ENCODE measurements at regions not wholly inside any gene's neighbourhood (a gene's known extent, or its start where the extent isn't known, plus 50 kb on each side); places are given as distances from the start of the nearest gene placed in this dataset.

GRCh38 chr6:155959898-155960495, 504.4 kb upstream of the NOX3 start:
- no peak for TF ChIP-seq CTCF (IDR thresholded peaks at IDR 0.05; ENCODE audit: insufficient read depth, low read length, poor library complexity, severe bottlenecking)
- no peak for DNase-seq (ENCODE audit: low read depth)
- Histone ChIP-seq H3K27me3 (ENCODE audit: control insufficient read depth, insufficient read depth, low read length) (no peaks in the 10 kb centered on the region), H3K4me3 (ENCODE audit: low read depth, low read length) (no peak overlapping the region), H3K36me3 (ENCODE audit: control insufficient read depth, insufficient read depth, low read length) (no peaks in the 10 kb centered on the region)

DNA sequence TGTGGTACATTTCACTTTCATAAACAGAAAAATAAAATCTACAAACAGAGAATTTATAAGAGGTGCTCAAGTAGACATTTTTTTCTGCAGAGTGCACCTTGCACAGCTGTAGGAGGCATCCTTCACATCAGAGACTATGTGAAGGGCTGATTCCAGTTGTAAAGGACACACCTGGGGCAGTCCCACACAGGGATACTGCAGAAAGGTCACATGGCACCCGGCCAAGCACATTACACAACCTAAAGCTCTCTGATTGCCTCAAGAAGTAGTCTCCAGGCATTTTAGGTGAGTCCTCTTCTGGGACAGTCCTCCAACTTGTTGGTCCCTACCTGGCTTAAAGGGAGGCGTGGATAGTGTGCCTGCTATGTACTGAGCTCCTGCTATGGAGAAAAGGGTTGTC, 502.9 kb upstream of the NOX3 start:
- DNase-seq (ENCODE audit: low read depth): no peak
- Histone ChIP-seq H3K27me3 (ENCODE audit: control insufficient read depth, insufficient read depth, low read length) (no peaks in the 10 kb centered on the region), H3K36me3 (ENCODE audit: control insufficient read depth, insufficient read depth, low read length) (no peaks in the 10 kb centered on the region), H3K4me3 (ENCODE audit: low read depth, low read length) (no peak overlapping the region)
- TF ChIP-seq CTCF (IDR thresholded peaks at IDR 0.05; ENCODE audit: insufficient read depth, low read length, poor library complexity, severe bottlenecking): no peak

GRCh38 chr6:155955038-155955437, 499.4 kb upstream of the NOX3 start:
- Histone ChIP-seq H3K36me3 (ENCODE audit: control insufficient read depth, insufficient read depth, low read length) (no peaks in the 10 kb centered on the region), H3K27me3 (ENCODE audit: control insufficient read depth, insufficient read depth, low read length) (no peaks in the 10 kb centered on the region), H3K4me3 (ENCODE audit: low read depth, low read length) (no peak overlapping the region)
- no peak for DNase-seq (ENCODE audit: low read depth)
- TF ChIP-seq CTCF (IDR thresholded peaks at IDR 0.05; ENCODE audit: insufficient read depth, low read length, poor library complexity, severe bottlenecking): no peak

DNA sequence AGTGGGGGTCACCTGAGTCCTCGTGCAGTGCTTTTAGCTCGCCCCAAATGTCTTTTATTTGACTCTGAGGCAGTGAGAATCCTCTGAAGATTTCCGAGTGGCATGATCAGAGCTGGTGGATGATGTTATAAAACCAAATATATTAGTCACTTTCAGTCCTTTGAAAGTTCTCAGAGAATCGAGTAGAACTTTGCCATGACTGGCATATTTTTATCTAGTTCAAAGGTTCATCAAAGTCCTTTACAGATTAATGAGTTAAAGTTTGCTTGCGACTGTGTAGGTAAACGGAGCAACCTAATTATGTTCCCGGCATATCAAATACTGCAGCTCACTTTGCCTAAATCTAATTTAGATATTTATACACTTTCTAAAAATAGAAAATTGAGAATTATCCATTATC, 498.5 kb upstream of the NOX3 start:
- Histone ChIP-seq H3K36me3 (ENCODE audit: control insufficient read depth, insufficient read depth, low read length) (no peaks in the 10 kb centered on the region), H3K4me3 (ENCODE audit: low read depth, low read length) (no peak overlapping the region), H3K27me3 (ENCODE audit: control insufficient read depth, insufficient read depth, low read length) (no peaks in the 10 kb centered on the region)
- DNase-seq (ENCODE audit: low read depth): no peak
- no peak for TF ChIP-seq CTCF (IDR thresholded peaks at IDR 0.05; ENCODE audit: insufficient read depth, low read length, poor library complexity, severe bottlenecking)

- no peak for DNase-seq (ENCODE audit: low read depth)
- no peak overlapping the region for H3K4me3 ChIP-seq (ENCODE audit: low read depth, low read length)
- H3K27me3 ChIP-seq (ENCODE audit: control insufficient read depth, insufficient read depth, low read length): no peaks in the 10 kb centered on the region
- no peak for TF ChIP-seq CTCF (IDR thresholded peaks at IDR 0.05; ENCODE audit: insufficient read depth, low read length, poor library complexity, severe bottlenecking)
- H3K36me3 ChIP-seq (ENCODE audit: control insufficient read depth, insufficient read depth, low read length): no peaks in the 10 kb centered on the region
Observed at GRCh38 chr6:155949256-155949655, 493.6 kb upstream of the NOX3 start.

DNA sequence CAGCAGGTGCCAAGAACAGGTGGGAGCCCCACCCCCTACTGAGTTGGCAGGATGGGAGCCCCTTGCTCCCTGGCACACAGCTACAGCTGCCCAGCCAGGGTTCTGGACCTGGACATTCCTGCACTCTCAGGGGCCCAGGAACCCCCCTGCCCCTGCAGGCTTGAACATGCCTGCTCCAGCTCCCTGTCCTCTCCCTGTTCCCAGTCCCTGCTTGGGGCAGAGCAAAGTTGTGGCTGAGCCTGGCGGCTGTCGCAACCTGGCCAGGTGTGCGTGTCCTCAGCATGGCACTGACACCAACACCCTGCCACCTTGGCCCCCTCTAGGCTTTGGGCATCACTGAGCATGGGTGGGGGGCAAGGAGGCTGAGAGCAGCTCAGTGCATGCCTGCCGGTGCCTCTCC, 491.2 kb upstream of the NOX3 start:
- no peak for DNase-seq (ENCODE audit: low read depth)
- TF ChIP-seq CTCF (IDR thresholded peaks at IDR 0.05; ENCODE audit: insufficient read depth, low read length, poor library complexity, severe bottlenecking): no peak
- Histone ChIP-seq H3K36me3 (ENCODE audit: control insufficient read depth, insufficient read depth, low read length) (no peaks in the 10 kb centered on the region), H3K27me3 (ENCODE audit: control insufficient read depth, insufficient read depth, low read length) (no peaks in the 10 kb centered on the region), H3K4me3 (ENCODE audit: low read depth, low read length) (no peak overlapping the region)
